NCI-H69 (cell line): ENCODE measurements at regions not wholly inside any gene's neighbourhood (a gene's known extent, or its start where the extent isn't known, plus 50 kb on each side); places are given as distances from the start of the nearest gene placed in this dataset.

ENCODE experiments used
- DNase-seq: peaks from one replicate; lab custom pipeline; 2025; lab: John Stamatoyannopoulos, UW

DNA sequence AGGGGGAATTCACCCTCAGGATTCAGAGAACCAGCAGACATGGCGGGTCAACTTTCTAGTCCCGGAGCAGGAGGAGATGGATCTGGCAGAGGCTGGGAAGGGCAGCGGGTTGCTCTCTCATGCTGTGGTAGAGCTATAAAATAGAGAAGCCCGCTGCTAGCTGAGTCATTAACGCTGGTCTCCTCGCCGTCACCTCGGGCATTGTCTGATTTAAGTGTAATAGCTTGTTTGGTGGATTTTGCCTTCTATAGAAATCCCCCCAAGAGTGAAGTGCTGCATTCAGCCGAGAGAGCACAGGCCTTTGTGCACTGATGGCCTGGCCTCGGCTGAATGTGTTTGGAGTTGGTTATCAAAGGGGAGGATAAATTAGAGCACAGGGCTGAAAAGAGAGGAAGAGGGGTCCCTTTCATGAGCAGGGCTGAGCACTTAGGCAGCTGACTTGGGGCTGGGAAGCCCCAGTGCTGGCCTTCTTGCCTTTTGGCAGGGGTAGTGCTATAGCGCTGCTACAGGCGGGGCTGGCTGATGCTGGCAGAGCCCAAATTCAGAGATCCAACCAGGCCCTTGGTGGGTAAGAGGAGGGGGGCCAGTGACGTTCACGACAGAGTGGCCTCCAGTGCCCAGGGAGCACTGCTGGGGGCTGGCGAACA, 161.1 kb upstream of the CADM1 start:
- peak; percentile 50 for DNase-seq

DNA sequence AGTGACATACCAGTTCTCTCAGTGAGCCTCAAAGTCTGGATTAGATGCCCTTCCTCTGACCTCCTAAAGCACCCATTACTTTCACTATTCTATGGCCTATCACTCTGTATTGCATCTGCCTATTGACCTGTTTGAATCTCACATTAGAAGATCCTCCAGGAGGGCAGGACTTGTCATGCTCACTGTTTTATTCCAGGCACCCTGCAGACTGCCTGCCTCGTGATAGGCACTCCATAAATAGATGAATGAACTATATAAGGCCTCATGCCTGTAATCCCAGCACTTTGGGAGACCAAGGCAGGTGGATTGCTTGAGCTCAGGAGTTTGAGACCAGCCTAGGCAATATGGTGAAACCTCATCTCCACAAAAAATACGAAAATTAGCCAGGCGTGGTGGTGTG, 160.1 kb upstream of the CADM1 start:
- no peak for DNase-seq

GRCh38 chr11:115663790-115664189, 159.6 kb upstream of the CADM1 start:
- no peak for DNase-seq

- DNase-seq: peak; percentile 97
Measured at GRCh38 chr11:115660030-115660805, 156.0 kb upstream of the CADM1 start.

DNA sequence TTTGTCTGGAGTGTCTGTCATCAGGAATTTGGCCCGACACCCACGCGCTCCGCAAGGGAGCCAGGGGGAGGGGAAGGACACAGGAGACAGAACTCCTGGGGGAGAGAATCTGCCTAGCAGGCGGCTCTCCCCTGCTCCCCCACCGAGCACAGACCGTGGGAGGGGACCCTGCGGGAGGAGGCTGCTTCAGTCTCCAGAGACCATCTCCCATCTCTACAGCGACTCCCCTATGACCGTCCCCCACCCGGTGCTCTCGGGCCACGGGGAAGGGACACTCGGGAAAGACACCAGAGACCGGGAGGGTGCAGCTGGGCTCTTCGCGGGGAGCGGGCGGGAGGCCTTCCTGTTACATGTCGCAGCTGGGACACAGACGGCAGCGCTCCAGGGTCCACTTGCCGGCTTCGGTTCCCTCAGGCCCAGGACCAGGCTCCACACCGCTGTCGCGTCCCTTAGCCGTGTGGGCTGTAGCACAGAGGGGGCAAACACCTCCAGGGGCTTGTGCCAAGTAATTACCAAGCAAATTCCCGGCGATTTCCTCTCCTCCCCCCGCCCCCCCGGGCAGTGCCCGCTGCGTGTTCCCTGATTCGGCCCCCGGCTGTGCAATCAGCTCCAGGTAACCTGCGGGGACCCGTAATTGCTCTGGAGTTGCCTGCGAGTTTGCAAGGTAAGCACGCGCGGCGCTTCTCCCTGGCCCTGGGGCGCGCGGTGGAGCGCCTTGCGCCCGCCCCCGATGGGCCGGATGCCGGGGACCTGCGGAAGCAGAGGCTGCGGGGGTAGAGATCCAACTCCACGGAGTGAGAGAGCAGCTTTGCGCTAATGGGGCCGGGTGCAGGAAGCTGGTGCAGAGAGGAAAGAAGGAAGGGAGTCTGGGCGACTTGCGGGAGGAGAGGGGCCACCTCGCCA, 155.1 kb upstream of the CADM1 start:
- peak; percentile 99 for DNase-seq

GRCh38 chr11:115657586-115657985, 153.4 kb upstream of the CADM1 start:
- no peak for DNase-seq

GRCh38 chr11:115656669-115657068, 152.5 kb upstream of the CADM1 start:
- DNase-seq: peak; percentile 40

GRCh38 chr11:115656041-115656440, 151.8 kb upstream of the CADM1 start:
- peak; percentile 62 for DNase-seq

DNA sequence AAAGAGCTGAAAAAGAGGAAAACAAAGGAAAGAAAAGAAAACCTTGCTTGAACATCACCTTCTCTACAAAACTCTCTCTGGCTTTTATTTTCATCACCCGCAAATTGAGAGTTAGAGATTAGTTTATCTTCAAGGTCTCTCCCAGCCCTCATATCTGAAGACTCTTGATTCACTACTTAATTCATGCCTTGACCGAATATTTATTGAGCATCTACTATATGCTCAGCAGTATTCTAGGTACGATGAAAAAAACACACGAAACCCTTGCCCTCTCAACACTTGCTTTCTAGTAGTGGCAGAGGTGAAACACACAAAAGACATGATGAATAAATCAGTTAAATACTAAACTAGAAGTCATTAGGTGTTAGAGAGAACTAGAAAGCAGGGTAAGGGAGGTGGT, 150.6 kb upstream of the CADM1 start:
- DNase-seq: no peak

DNA sequence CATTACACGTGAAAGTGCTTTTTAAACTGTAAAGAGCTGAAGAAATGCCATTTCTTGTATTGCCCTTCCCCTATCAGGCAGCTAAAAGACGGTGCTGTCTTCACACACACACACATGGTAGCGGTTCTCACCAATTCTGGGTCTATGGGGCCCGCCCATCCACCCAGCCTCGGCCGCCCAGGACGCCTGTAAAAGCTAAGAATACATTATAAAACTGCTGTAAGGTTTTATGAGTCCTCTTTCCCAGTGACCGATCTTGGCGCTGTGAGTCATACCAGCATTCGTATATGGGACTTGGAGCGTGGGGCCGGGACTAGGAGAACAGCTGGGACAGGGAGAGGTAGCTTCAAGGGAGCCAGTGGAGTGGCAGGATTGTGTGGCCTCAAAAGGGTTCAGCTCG, 149.7 kb upstream of the CADM1 start:
- no peak for DNase-seq

GRCh38 chr11:115653076-115653475, 148.9 kb upstream of the CADM1 start:
- DNase-seq: no peak

GRCh38 chr11:115652496-115652895, 148.3 kb upstream of the CADM1 start:
- DNase-seq: no peak

- DNase-seq: peak; percentile 75
Measured at GRCh38 chr11:115652094-115652493, 147.9 kb upstream of the CADM1 start.

DNA sequence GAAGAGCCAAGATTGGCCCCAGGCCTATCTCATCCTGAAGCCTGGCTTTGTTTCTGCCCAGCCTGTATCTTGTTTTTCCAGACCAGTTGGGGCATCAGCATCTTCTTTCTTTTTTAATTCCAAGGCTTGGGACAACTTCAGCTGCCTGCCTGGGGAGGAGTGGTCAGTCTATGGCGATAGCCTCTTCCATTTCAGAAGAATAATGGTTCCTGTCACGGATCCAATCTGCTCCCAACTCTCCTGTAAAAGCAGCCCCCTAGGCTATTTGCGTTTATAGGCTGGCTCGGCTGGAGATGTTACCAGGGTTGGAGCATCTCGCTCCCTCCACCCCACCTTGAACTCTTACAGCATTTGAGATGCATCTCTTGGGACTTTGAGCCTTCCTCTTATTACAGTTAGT, 145.2 kb upstream of the CADM1 start:
- DNase-seq: peak; percentile 99

DNA sequence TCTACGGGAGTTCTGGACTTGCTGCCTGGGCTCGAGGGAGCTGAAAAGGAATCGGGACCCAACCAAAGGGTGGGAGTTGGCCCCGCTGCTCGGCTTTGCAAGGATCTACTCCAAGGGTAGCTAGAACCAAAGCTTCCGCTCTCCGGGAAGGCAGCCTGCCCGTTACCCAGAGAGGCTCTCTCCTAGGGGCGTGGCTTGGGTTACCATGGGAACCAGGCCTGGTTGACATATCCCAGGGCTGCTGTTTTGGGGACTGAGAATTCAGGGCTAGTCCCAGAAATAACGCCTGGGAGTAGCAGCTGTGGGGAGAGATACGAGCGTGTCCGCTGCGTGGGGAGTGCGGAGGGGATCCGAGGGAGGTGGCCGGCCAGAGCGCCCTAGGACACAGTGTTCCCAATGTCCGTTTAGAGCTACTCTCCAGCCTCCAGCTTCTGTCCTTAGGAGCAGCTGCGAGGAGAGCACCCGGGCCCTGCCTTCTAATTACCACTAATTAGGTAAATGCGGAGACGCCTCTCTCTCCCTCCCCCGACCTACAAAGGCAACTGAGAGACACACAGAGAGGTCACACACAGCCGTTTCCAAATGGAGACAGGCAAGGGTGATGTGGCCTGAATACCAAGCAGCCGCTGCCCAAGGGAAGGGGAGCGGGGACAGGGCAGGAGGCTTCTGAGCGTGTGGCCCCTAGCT, 141.6 kb upstream of the CADM1 start:
- peak; percentile 99 for DNase-seq

DNA sequence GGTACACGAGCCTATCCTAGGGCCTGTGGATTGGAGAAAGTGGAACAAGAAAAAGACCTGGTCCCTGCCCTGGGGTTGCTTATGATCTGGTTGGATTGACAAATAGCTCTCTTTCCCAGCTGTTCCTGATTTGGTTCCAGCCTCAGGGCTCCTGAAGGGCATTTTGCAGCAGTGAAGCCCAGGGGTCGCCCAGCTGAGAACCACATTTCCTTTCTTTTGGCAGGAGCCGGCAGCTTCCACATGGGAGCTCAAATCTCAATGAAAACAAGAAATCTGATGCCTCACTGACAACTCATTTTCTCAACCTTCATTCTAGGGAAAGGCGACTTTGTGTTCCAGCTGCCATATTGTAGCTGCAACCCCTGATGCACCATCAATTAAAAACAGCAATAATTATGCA, 140.6 kb upstream of the CADM1 start:
- DNase-seq: peak; percentile 93

- peak; percentile 54 for DNase-seq
Measured at GRCh38 chr11:115643549-115644270, 139.5 kb upstream of the CADM1 start.

DNA sequence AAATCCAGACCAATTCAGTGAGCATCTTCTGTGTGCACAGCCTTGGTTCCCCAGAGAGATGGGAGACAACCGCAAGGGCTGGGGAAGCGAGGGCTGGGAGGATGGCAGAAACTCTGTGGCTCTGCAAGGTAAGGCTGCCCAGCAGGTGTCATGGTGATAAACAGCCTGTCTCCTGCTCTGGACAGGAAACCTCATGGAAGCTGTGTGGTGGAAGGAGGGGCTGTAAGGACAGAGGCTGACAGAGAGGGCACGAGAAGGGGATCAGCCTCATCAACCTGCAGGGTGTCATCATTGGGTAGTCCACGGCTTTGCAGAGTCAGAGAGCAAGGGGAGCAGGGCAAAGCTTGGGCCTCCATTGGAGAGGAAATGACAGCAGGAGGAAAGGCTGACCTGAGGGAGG, 138.4 kb upstream of the CADM1 start:
- peak; percentile 83 for DNase-seq

GRCh38 chr11:115637599-115638241, 133.5 kb upstream of the CADM1 start:
- peak; percentile 33 for DNase-seq

DNA sequence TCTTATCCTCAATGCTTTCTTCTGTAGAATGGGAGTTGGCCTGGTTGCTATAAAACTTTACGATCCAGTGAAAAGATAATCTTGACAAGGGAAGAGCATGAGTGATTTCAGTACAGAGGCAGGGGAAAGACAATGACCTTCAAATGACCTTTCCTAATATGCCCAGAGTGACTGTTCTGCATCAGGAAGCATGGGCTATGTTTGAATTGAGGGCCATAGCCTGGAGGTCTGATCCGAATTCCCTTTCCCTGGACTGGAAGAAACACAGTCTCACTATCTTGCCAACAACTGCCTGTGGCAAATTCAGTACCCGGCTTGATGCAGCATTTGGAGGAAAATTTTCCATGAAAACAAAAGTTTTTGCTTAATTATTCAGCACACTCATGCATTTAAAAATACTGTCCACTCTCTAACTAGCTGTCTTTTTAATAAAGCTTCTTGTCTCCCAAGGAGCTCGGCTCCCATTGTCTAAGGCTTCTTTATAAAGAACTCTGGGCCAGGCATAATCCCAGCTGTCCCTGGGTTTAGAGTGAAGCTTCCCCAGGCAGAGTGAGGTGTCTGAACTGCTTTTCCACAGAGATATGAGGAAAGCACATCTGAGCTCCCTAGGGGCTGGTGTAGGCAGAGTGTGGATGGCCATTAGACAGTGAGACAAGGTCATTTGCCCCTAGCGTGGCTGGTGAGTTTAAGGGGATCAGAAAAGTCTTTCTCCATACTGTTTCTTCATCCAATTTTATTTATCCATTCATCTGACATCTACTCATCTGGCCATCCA, 132.7 kb upstream of the CADM1 start:
- DNase-seq: peak; percentile 35
